ENCODE measurements at regions not wholly inside any gene's neighbourhood (a gene's known extent, or its start where the extent isn't known, plus 50 kb on each side); places are given as distances from the start of the nearest gene placed in this dataset.

DNA sequence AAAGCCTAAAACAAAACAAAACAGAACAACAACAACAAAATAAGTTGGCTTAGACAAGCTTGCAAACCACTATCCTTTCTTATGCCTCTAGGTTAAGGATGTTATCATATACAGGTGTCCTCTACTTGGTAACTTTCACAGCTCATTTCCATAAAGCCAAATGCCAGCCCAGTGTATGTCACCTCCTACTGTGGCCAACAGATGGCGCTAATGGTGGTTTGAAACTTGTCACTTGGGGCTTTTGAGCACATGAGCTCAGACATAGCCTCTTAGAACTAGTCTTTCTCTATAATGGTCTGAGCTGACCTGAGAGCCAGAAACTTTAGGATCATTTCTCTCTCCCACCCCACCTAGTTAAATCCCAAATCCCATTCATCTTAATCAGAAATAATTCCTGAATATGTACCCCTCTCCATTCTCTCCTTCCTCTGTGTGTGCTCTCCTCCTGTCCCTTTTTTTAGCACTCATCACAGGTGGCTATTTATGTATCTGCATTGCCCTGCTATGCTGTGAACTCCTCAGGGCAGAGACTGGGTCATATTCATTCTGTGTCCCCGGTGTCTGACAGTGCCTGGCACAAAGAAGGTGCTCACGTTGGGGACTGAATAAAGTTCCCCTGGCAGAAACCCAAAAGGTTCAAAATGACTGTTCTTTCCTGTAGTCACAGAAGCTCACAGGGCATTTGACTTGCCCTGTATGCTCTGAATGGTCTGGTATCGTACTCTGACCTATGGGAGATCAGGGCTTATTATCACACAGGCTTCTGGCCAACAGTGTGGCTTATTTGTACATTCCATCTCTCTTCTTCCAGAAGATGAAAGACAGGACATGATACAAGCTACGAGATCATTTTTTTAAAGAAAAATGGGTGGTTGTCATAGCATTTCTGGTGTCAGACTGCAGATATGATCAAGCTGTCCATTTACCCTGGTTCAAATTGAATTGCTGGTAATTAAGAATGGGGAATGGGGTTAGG, 319.3 kb upstream of the AZI2 start:
- TF ChIP-seq, protein P1, sequence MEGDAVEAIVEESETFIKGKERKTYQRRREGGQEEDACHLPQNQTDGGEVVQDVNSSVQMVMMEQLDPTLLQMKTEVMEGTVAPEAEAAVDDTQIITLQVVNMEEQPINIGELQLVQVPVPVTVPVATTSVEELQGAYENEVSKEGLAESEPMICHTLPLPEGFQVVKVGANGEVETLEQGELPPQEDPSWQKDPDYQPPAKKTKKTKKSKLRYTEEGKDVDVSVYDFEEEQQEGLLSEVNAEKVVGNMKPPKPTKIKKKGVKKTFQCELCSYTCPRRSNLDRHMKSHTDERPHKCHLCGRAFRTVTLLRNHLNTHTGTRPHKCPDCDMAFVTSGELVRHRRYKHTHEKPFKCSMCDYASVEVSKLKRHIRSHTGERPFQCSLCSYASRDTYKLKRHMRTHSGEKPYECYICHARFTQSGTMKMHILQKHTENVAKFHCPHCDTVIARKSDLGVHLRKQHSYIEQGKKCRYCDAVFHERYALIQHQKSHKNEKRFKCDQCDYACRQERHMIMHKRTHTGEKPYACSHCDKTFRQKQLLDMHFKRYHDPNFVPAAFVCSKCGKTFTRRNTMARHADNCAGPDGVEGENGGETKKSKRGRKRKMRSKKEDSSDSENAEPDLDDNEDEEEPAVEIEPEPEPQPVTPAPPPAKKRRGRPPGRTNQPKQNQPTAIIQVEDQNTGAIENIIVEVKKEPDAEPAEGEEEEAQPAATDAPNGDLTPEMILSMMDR (IDR thresholded peaks at IDR 0.05; ENCODE audit: low read depth, low read length, missing control alignments): peak; percentile 87
- DNase-seq (ENCODE audit: extremely low read depth, low read depth): peak; percentile 61
- H3K4me3 ChIP-seq (replicated peaks; ENCODE audit: low read depth, low read length): no peak overlapping the region

DNA sequence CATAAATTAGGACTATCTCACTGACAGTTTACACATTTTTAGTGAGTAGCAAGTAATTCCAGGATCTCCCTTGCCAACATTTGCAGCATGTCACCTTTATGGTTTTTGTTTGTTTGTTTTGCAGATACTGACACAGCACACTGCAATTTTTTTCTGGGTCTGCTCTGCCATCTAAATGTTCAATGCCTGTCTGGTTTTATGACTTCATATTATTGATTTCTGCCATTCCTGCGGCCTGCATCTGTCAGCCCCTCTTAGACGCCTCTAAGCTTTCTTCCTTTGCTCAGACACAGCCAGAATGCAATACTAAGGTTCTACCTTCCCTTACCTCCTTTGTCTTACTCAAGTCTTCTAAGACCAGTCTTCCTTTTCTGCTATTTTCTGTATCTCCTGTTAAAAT, 321.2 kb upstream of the AZI2 start:
- TF ChIP-seq, protein P1 (IDR thresholded peaks at IDR 0.05; ENCODE audit: low read depth, low read length, missing control alignments): no peak
- H3K4me3 ChIP-seq (replicated peaks; ENCODE audit: low read depth, low read length): no peak overlapping the region
- no peak for DNase-seq (ENCODE audit: extremely low read depth, low read depth)

DNA sequence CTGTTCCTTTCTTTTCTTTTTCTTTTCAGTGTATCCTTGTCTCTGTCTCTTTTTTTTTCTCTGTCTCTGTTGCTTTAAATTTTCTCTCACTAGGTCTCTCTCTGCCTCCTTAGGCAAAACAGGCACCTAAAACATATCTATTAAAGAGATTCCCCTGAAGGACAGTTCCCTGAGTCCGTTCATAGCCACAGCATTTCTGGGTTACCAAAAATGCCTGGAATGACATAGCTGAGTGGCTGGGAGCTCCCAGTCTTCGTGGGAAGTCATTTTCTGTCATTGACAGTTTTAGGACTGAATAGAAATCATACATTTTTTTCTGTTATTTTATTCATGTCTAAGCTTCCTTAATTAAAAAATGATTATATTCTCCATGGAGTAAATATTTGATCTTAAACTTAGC, 323.8 kb upstream of the AZI2 start:
- TF ChIP-seq, protein P1 (IDR thresholded peaks at IDR 0.05; ENCODE audit: low read depth, low read length, missing control alignments): no peak
- no peak for DNase-seq (ENCODE audit: extremely low read depth, low read depth)
- H3K4me3 ChIP-seq (replicated peaks; ENCODE audit: low read depth, low read length): no peak overlapping the region

DNA sequence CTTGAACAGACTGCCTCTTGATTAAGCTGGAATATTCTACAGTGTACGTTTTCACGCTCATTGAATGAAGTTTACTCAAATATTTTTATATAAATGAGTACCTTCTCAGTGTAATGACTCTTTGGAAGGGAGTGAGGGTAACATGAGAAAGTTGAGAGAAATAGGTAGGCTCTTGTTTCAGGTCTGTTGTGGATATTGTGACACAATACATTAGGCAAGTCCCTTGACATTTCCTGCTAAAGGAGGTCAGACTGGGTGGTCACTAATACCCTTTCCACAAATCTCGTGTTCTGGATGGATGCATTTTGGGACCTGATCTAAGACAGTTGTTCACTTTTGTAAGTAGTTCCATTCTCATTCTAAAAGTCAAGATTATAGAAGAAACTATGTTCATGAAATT, 324.8 kb upstream of the AZI2 start:
- no peak overlapping the region for H3K4me3 ChIP-seq (replicated peaks; ENCODE audit: low read depth, low read length)
- DNase-seq (ENCODE audit: extremely low read depth, low read depth): no peak
- TF ChIP-seq, protein P1 (IDR thresholded peaks at IDR 0.05; ENCODE audit: low read depth, low read length, missing control alignments): no peak

DNA sequence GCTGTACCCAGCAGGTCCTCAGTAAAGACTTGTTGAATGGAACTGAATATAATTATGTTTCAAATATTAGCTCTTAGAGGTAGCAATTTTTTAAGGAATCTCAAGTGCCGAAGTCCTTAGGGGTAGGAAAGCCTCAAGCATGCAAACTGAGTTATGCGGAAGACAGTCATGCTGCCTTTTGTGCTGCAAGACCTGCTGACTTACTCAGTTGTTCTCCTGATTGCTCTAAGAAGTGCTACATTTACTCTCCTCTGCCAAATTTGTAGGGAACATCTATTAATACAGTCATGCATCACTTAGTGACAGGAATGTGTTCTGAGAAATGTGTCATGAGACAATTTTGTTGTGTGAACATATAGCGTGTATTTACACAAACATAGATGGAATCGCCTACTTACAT, 325.6 kb upstream of the AZI2 start:
- DNase-seq (ENCODE audit: extremely low read depth, low read depth): no peak
- TF ChIP-seq, protein P1 (IDR thresholded peaks at IDR 0.05; ENCODE audit: low read depth, low read length, missing control alignments): no peak
- no peak overlapping the region for H3K4me3 ChIP-seq (replicated peaks; ENCODE audit: low read depth, low read length)

DNA sequence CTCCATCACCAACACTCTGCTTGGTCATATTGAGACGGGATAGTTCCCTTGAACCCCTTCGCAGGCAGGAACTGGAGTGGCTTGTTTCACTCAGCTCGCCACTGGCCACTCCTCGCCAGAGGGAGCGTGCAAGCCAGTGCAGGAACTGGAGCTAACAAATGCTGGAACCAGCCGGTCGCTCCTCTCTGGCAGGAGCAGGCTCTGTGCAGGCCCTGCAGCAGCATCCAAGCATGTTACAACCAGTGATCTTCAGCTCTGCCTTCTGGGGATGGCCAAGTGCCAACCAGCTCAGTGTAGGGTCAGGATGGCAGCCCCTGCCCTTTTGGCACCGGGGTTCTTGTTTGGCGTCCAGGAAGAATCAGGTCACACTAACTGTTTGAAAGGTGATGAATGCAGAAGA, 329.0 kb upstream of the AZI2 start:
- TF ChIP-seq, protein P1 (IDR thresholded peaks at IDR 0.05; ENCODE audit: low read depth, low read length, missing control alignments): no peak
- no peak for DNase-seq (ENCODE audit: extremely low read depth, low read depth)
- no peak overlapping the region for H3K4me3 ChIP-seq (replicated peaks; ENCODE audit: low read depth, low read length)

Data from HFF-Myc (cell line).